Endodermal cell (in vitro differentiated cells): ENCODE measurements at regions not wholly inside any gene's neighbourhood (a gene's known extent, or its start where the extent isn't known, plus 50 kb on each side); places are given as distances from the start of the nearest gene placed in this dataset.

Experiments used
- DNase-seq: peaks from one replicate; pipeline ENCODE4 v3.0.0-alpha.2; 2017
- H3K27ac ChIP-seq: 2 replicates; pipeline ENCODE4 v1.5.1; 2013; ENCODE audit warnings: mild to moderate bottlenecking, low read depth, low read length, moderate library complexity
- H3K27me3 ChIP-seq: 2 replicates; pipeline ENCODE4 v1.6.1; 2013; ENCODE audit warnings: mild to moderate bottlenecking, low read length, moderate library complexity; ENCODE audit not compliant: insufficient read depth, control insufficient read depth, poor library complexity, severe bottlenecking
- H3K36me3 ChIP-seq: 2 replicates; pipeline ENCODE4 v1.7.0; 2013; ENCODE audit warnings: mild to moderate bottlenecking, low read length, moderate library complexity; ENCODE audit not compliant: control insufficient read depth, insufficient read depth
- H3K4me1 ChIP-seq: one replicate; pipeline ENCODE4 v1.7.0; 2013; ENCODE audit warnings: low read length; ENCODE audit not compliant: control insufficient read depth, insufficient read depth
- H3K4me3 ChIP-seq: 2 replicates; pipeline ENCODE4 v1.5.1; 2013; ENCODE audit warnings: mild to moderate bottlenecking, low read length, moderate library complexity
- H3K9ac ChIP-seq: 2 replicates; pipeline ENCODE4 v1.6.1; 2013; ENCODE audit warnings: mild to moderate bottlenecking, low read length, moderate library complexity; ENCODE audit not compliant: poor library complexity, severe bottlenecking; ENCODE audit errors: extremely low read depth
- H3K9me3 ChIP-seq: 2 replicates; pipeline ENCODE4 v1.6.1; 2013; ENCODE audit warnings: mild to moderate bottlenecking, low read length, moderate library complexity; ENCODE audit not compliant: control insufficient read depth
- H3K27ac Mint-ChIP-seq: 2 replicates; pipeline ENCODE4 v1.8.0; 2020; ENCODE audit warnings: mixed read lengths
- H3K27me3 Mint-ChIP-seq: 2 replicates; pipeline ENCODE4 v1.8.0; 2021; ENCODE audit warnings: mild to moderate bottlenecking, mixed read lengths; ENCODE audit not compliant: insufficient read depth
- H3K36me3 Mint-ChIP-seq: 2 replicates; pipeline ENCODE4 v1.8.0; 2020; ENCODE audit warnings: low read depth, mixed read lengths
- H3K4me1 Mint-ChIP-seq: 2 replicates; pipeline ENCODE4 v1.8.0; 2020; ENCODE audit warnings: mixed read lengths
- H3K4me3 Mint-ChIP-seq: 2 replicates; pipeline ENCODE4 v1.8.0; 2020; ENCODE audit warnings: mild to moderate bottlenecking, moderate library complexity, mixed read lengths
- H3K9me3 Mint-ChIP-seq: 2 replicates; pipeline ENCODE4 v1.8.0; 2020; ENCODE audit warnings: mild to moderate bottlenecking, mixed read lengths
- CTCF ChIP-seq: fragments of 200-600 bp; sonication (generic); conservative IDR thresholded peaks from 2 replicates; pipeline ENCODE4 v1.5.0; 2021; ENCODE audit warnings: antibody characterized with exemption, mild to moderate bottlenecking
- WGBS, 2 experiments: methylation state at CpG; one replicate each; pipeline versions ENCODE4 v1.1.5 to v1.1.7; 2013; ENCODE audit warnings: missing lambda C conversion rate in 2 of 2, mixed read lengths in 1 of 2; ENCODE audit not compliant: insufficient coverage in 1 of 2, insufficient read length in 1 of 2; 5-methylcytosine and 5-hydroxymethylcytosine counted together

GRCh38 chr10:129293991-129294700 lies 172.9 kb upstream of the MGMT start:
- H3K27me3 Mint-ChIP-seq, result no peaks in the 10 kb centered on the region
- no peak overlapping the region for H3K4me3 Mint-ChIP-seq
- no peak overlapping the region for H3K27ac ChIP-seq

GRCh38 chr10:129294944-129295343 lies 172.1 kb upstream of the MGMT start:
- H3K9me3 Mint-ChIP-seq, result no peaks in the 10 kb centered on the region
- H3K4me3 Mint-ChIP-seq, result no peak overlapping the region
- H3K4me1 ChIP-seq, result no peaks in the 10 kb centered on the region
- H3K27me3 Mint-ChIP-seq, result no peaks in the 10 kb centered on the region
- H3K9me3 ChIP-seq, result no peaks in the 10 kb centered on the region
- 92% methylated on average over 3 of the region's 3 CpGs; no CpG with 5 or more reads in 1 of the 2 experiments for WGBS, 2 experiments
- no peak for DNase-seq
- no peak overlapping the region for H3K9ac ChIP-seq
- H3K27me3 ChIP-seq, result no peaks in the 10 kb centered on the region
- no peaks in the 10 kb centered on the region for H3K4me1 Mint-ChIP-seq
- no peak overlapping the region for H3K4me3 ChIP-seq
- H3K27ac Mint-ChIP-seq, result no peak overlapping the region
- H3K27ac ChIP-seq, result no peak overlapping the region
- H3K36me3 ChIP-seq, result no peaks in the 10 kb centered on the region
- no peak for TF ChIP-seq CTCF
- H3K36me3 Mint-ChIP-seq, result no peaks in the 10 kb centered on the region

More at GRCh38 chr10:129293991-129294700, 172.9 kb upstream of the MGMT start:
- Histone ChIP-seq H3K4me3 (no peak overlapping the region), H3K36me3 (no peaks in the 10 kb centered on the region), H3K9me3 (no peaks in the 10 kb centered on the region), H3K9ac (no peak overlapping the region), H3K27me3 (no peaks in the 10 kb centered on the region), H3K4me1 (no peaks in the 10 kb centered on the region)
- TF ChIP-seq CTCF, result no peak
- Mint-ChIP-seq H3K9me3 (no peaks in the 10 kb centered on the region), H3K36me3 (no peaks in the 10 kb centered on the region), H3K4me1 (no peaks in the 10 kb centered on the region), H3K27ac (no peak overlapping the region)
- DNase-seq, result no peak
- 57 to 94% methylated on average over 1 to 2 of the region's 2 CpGs for WGBS, 2 experiments

GRCh38 chr10:129305046-129305445 lies 162.0 kb upstream of the MGMT start:
- H3K4me1 Mint-ChIP-seq, result no peaks in the 10 kb centered on the region
- TF ChIP-seq CTCF, result no peak
- Histone ChIP-seq H3K27ac (no peak overlapping the region), H3K36me3 (no peaks in the 10 kb centered on the region), H3K27me3 (no peaks in the 10 kb centered on the region), H3K4me1 (no peaks in the 10 kb centered on the region), H3K4me3 (no peak overlapping the region), H3K9me3 (no peaks in the 10 kb centered on the region), H3K9ac (no peak overlapping the region)
- no peaks in the 10 kb centered on the region for H3K27me3 Mint-ChIP-seq
- no peak for DNase-seq
- 88 to 98% methylated on average over 2 to 5 of the region's 5 CpGs for WGBS, 2 experiments
- peaks cover 13% of the 10 kb centered on the region for H3K9me3 Mint-ChIP-seq
- no peak overlapping the region for H3K4me3 Mint-ChIP-seq
- no peak overlapping the region for H3K27ac Mint-ChIP-seq
- H3K36me3 Mint-ChIP-seq, result no peaks in the 10 kb centered on the region
